ENCODE measurements at regions not wholly inside any gene's neighbourhood (a gene's known extent, or its start where the extent isn't known, plus 50 kb on each side); places are given as distances from the start of the nearest gene placed in this dataset.

GRCh38 chr2:48213646-48214045 lies 100.8 kb upstream of the FOXN2 start:
- no peak overlapping the region for H3K4me3 ChIP-seq
- no peak for TF ChIP-seq EZH2 (IDR thresholded peaks at IDR 0.05; ENCODE audit: insufficient read depth, poor library complexity, severe bottlenecking)
- TF ChIP-seq EZH2phosphoT487 (IDR thresholded peaks at IDR 0.05; ENCODE audit: insufficient read depth, low read depth) = no peak
- in situ Hi-C loops (cut with MboI) = no loop called here
- H3K9ac ChIP-seq = no peak overlapping the region
- H4K20me1 ChIP-seq (ENCODE audit: insufficient read depth) = no peaks in the 10 kb centered on the region
- peaks cover 14% of the 10 kb centered on the region for H3K4me1 ChIP-seq (ENCODE audit: insufficient read depth)
- no peak overlapping the region for H3K27ac ChIP-seq
- no peak overlapping the region for H2AFZ ChIP-seq
- H3K79me2 ChIP-seq (ENCODE audit: insufficient read depth) = no peaks in the 10 kb centered on the region
- WGBS, 2 experiments (ENCODE audit: low coverage in 1 of 2, low lambda C conversion rate in 2 of 2, missing lambda C conversion rate in 2 of 2) = 69 to 79% methylated on average over 3 of the region's 3 CpGs
- no peaks in the 10 kb centered on the region for H3K36me3 ChIP-seq (ENCODE audit: low read depth)
- H3K9me3 ChIP-seq (ENCODE audit: low read depth) = no peaks in the 10 kb centered on the region
- H3K4me2 ChIP-seq (ENCODE audit: unreplicated experiment) = no peak overlapping the region
- no peaks in the 10 kb centered on the region for H3K9me2 ChIP-seq (ENCODE audit: insufficient read depth)
- no peak for DNase-seq
- peaks cover 12% of the 10 kb centered on the region for H3F3A ChIP-seq (ENCODE audit: insufficient read depth)
- H3K27me3 ChIP-seq (replicated peaks; ENCODE audit: insufficient read depth) = no peaks in the 10 kb centered on the region

DNA sequence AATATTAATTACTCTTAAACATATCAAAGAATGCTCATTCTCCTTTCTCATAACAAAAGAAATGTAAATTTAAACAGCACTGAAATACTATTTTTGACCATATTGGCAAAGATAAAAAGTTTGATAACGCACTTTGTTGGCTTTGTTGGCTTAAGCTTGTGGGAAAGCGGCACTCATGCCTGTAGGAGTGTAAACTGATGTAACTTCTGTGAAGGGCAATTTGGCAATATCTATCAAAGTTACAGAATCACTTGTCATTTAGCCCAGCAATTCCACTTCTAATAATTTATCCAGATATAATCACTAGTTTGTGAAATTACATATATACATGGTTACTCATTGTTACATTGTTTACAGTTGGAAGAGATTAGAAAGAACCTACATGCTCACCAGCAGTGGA lies 96.3 kb upstream of the FOXN2 start:
- in situ Hi-C loops (cut with MboI) = no loop called here

GRCh38 chr2:48219234-48219554 lies 95.3 kb upstream of the FOXN2 start:
- Histone ChIP-seq H3F3A (ENCODE audit: insufficient read depth) (no peaks in the 10 kb centered on the region), H3K4me1 (ENCODE audit: insufficient read depth) (no peaks in the 10 kb centered on the region), H3K9me2 (ENCODE audit: insufficient read depth) (no peaks in the 10 kb centered on the region), H3K9ac (no peak overlapping the region), H3K4me3 (no peak overlapping the region), H3K9me3 (ENCODE audit: low read depth) (no peaks in the 10 kb centered on the region), H3K36me3 (ENCODE audit: low read depth) (no peaks in the 10 kb centered on the region), H4K20me1 (ENCODE audit: insufficient read depth) (no peaks in the 10 kb centered on the region), H3K27ac (no peak overlapping the region), H3K79me2 (ENCODE audit: insufficient read depth) (no peaks in the 10 kb centered on the region), H2AFZ (no peak overlapping the region), H3K4me2 (ENCODE audit: unreplicated experiment) (no peak overlapping the region), H3K27me3 (replicated peaks; ENCODE audit: insufficient read depth) (no peaks in the 10 kb centered on the region)
- DNase-seq = no peak
- in situ Hi-C loops (cut with MboI) = no loop called here
- TF ChIP-seq EZH2 (IDR thresholded peaks at IDR 0.05; ENCODE audit: insufficient read depth, poor library complexity, severe bottlenecking) = no peak
- no peak for TF ChIP-seq EZH2phosphoT487 (IDR thresholded peaks at IDR 0.05; ENCODE audit: insufficient read depth, low read depth)
- 64 to 67% methylated on average over 3 of the region's 3 CpGs for WGBS, 2 experiments (ENCODE audit: low coverage in 1 of 2, low lambda C conversion rate in 2 of 2, missing lambda C conversion rate in 2 of 2)

More for the DNA sequence above, 96.3 kb upstream of the FOXN2 start:
- H3K9ac ChIP-seq = no peak overlapping the region
- no peaks in the 10 kb centered on the region for H3K27me3 ChIP-seq (replicated peaks; ENCODE audit: insufficient read depth)
- H3K9me3 ChIP-seq (ENCODE audit: low read depth) = no peaks in the 10 kb centered on the region
- no peaks in the 10 kb centered on the region for H3K79me2 ChIP-seq (ENCODE audit: insufficient read depth)
- H3K4me1 ChIP-seq (ENCODE audit: insufficient read depth) = no peaks in the 10 kb centered on the region
- no peak overlapping the region for H3K4me3 ChIP-seq
- H3K36me3 ChIP-seq (ENCODE audit: low read depth) = no peaks in the 10 kb centered on the region
- H3F3A ChIP-seq (ENCODE audit: insufficient read depth) = no peaks in the 10 kb centered on the region
- H3K4me2 ChIP-seq (ENCODE audit: unreplicated experiment) = no peak overlapping the region
- no peak overlapping the region for H3K27ac ChIP-seq
- no peaks in the 10 kb centered on the region for H4K20me1 ChIP-seq (ENCODE audit: insufficient read depth)
- no peaks in the 10 kb centered on the region for H3K9me2 ChIP-seq (ENCODE audit: insufficient read depth)
- H2AFZ ChIP-seq = no peak overlapping the region
- DNase-seq = no peak
- TF ChIP-seq EZH2 (IDR thresholded peaks at IDR 0.05; ENCODE audit: insufficient read depth, poor library complexity, severe bottlenecking) (no peak), EZH2phosphoT487 (IDR thresholded peaks at IDR 0.05; ENCODE audit: insufficient read depth, low read depth) (no peak)
- 89% methylated on average over 2 of the region's 2 CpGs for WGBS, 2 experiments (ENCODE audit: low coverage in 1 of 2, low lambda C conversion rate in 2 of 2, missing lambda C conversion rate in 2 of 2)

GRCh38 chr2:48219555-48220436 lies 94.7 kb upstream of the FOXN2 start:
- DNase-seq = no peak
- Histone ChIP-seq H3K27me3 (replicated peaks; ENCODE audit: insufficient read depth) (no peaks in the 10 kb centered on the region), H3K27ac (no peak overlapping the region), H3K9me3 (ENCODE audit: low read depth) (no peaks in the 10 kb centered on the region), H3K9ac (no peak overlapping the region), H3K4me3 (no peak overlapping the region), H3K4me2 (ENCODE audit: unreplicated experiment) (no peak overlapping the region), H3K79me2 (ENCODE audit: insufficient read depth) (no peaks in the 10 kb centered on the region), H4K20me1 (ENCODE audit: insufficient read depth) (no peaks in the 10 kb centered on the region), H2AFZ (no peak overlapping the region), H3K36me3 (ENCODE audit: low read depth) (no peaks in the 10 kb centered on the region), H3K4me1 (ENCODE audit: insufficient read depth) (no peaks in the 10 kb centered on the region), H3K9me2 (ENCODE audit: insufficient read depth) (no peaks in the 10 kb centered on the region), H3F3A (ENCODE audit: insufficient read depth) (no peaks in the 10 kb centered on the region)
- in situ Hi-C loops (cut with MboI) = no loop called here
- TF ChIP-seq EZH2phosphoT487 (IDR thresholded peaks at IDR 0.05; ENCODE audit: insufficient read depth, low read depth) (no peak), EZH2 (IDR thresholded peaks at IDR 0.05; ENCODE audit: insufficient read depth, poor library complexity, severe bottlenecking) (no peak)
- WGBS, 2 experiments (ENCODE audit: low coverage in 1 of 2, low lambda C conversion rate in 2 of 2, missing lambda C conversion rate in 2 of 2) = 79 to 85% methylated on average over 1 of the region's 1 CpG

Measured in GM23248 (cell line).